Fibroblast of lung (primary cell): ENCODE measurements at regions not wholly inside any gene's neighbourhood (a gene's known extent, or its start where the extent isn't known, plus 50 kb on each side); places are given as distances from the start of the nearest gene placed in this dataset.

Experiments
- EZH2 ChIP-seq: IDR thresholded peaks from 2 replicates; pipeline ENCODE4 v1.5.1; 2012; ENCODE audit warnings: low read length, control low read depth, mild to moderate bottlenecking; ENCODE audit errors: missing control alignments
- TF ChIP-seq, protein P1 (sequence below), 2 donors: IDR thresholded peaks in 1 of 2; conservative IDR thresholded peaks in 1 of 2; 1 replicate in 1 of 2; 2 replicates in 1 of 2; pipeline ENCODE4 v1.5.1; 2011 to 2012; ENCODE audit warnings: low read length in 2 of 2, control low read depth in 1 of 2, inconsistent platforms in 1 of 2, low read depth in 1 of 2, mild to moderate bottlenecking in 1 of 2

DNA sequence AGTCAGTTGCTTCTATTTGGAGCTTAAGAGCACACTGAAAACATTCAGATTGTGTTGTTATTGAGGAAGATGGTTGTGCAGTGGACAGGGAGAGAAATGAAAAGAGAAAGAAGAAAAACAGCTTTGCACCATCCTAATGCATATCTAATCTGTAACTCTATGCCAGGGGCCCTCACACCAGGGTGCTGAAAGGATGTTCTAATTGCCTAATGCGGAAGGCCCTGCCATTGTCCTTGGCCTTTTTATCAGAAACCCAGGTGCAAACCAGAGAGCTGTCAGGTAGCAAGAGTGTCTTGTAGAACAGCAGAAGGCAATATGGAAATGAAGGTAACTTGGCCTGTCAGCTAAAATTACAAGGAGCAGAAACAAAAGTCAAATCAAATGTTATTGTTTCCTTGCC is 384.5 kb upstream of the PIK3R1 start:
- TF ChIP-seq, protein P1, sequence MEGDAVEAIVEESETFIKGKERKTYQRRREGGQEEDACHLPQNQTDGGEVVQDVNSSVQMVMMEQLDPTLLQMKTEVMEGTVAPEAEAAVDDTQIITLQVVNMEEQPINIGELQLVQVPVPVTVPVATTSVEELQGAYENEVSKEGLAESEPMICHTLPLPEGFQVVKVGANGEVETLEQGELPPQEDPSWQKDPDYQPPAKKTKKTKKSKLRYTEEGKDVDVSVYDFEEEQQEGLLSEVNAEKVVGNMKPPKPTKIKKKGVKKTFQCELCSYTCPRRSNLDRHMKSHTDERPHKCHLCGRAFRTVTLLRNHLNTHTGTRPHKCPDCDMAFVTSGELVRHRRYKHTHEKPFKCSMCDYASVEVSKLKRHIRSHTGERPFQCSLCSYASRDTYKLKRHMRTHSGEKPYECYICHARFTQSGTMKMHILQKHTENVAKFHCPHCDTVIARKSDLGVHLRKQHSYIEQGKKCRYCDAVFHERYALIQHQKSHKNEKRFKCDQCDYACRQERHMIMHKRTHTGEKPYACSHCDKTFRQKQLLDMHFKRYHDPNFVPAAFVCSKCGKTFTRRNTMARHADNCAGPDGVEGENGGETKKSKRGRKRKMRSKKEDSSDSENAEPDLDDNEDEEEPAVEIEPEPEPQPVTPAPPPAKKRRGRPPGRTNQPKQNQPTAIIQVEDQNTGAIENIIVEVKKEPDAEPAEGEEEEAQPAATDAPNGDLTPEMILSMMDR (conservative IDR thresholded peaks at IDR 0.05 in 1 of 2, IDR thresholded peaks at IDR 0.05 in 1 of 2; ENCODE audit: low read depth in 1 of 2, low read length in 2 of 2): no peak
- TF ChIP-seq EZH2: no peak
